HCT116 (cell line): ENCODE measurements at regions not wholly inside any gene's neighbourhood (a gene's known extent, or its start where the extent isn't known, plus 50 kb on each side); places are given as distances from the start of the nearest gene placed in this dataset.

ENCODE experiments used
- ATAC-seq: fragments of 200-7000 bp; cut with Tn5 transposase; 2 replicates; pipeline ENCODE4 v1.9.1; 2020; ENCODE audit warnings: mild to moderate bottlenecking, moderate library complexity
- BruUV-seq: library from RNA; stranded (reverse); fragments of 400-500 nt; replicated peaks from 2 replicates; lab custom pipeline; 2021; lab: Mats Ljungman, UMichigan
- CTCF ChIA-PET: fragments of 300-600 bp; sonication (Branson Sonifier 250); formaldehyde crosslinking; loops from one replicate; lab custom pipeline; 2021; ENCODE audit warnings: antibody characterized with exemption; lab: Charles Lee
- POLR2A ChIA-PET: fragments of 300-600, 350-600 bp; sonication (Branson Sonifier 250); formaldehyde crosslinking; loops from one replicate; lab custom pipeline; 2021; ENCODE audit warnings: antibody characterized with exemption; lab: Charles Lee
- RAD21 ChIA-PET, 2 experiments: fragments of 300-600 bp; sonication (Branson Sonifier 250); formaldehyde crosslinking; loops; one replicate each; lab custom pipeline; 2023; ENCODE audit warnings: low total read pairs in 2 of 2; ENCODE audit not compliant: uncharacterized antibody in 2 of 2, unreplicated experiment in 2 of 2, low non-redundant PET in 1 of 2; lab: Charles Lee
- DNase-seq: peaks from one replicate; pipeline ENCODE4 v3.0.0-alpha.2; 2010; ENCODE audit warnings: low read depth, low spot score
- H2AFZ ChIP-seq: fragments of 200-600 bp; shearing (Covaris generic), sonication (generic); 2 replicates; pipeline ENCODE4 v1.6.1; 2017; ENCODE audit warnings: low read depth, mixed run types, mixed read lengths, antibody characterized with exemption, low read length; ENCODE audit not compliant: poor library complexity, severe bottlenecking
- H3K27ac ChIP-seq: 2 replicates; pipeline ENCODE4 v1.5.1; 2012; ENCODE audit warnings: low read depth, low read length
- H3K27me3 ChIP-seq: fragments of 200-600 bp; sonication (generic); 2 replicates; pipeline ENCODE4 v1.6.1; 2016; ENCODE audit warnings: mixed run types, low read length, mixed read lengths; ENCODE audit not compliant: insufficient read depth
- H3K36me3 ChIP-seq, 2 experiments: fragments of 200-500 bp in 1 of 2; fragments of 200-600 bp in 1 of 2; sonication (Bioruptor generic) in 1 of 2; sonication (generic) in 1 of 2; 2 replicates each; pipeline versions ENCODE4 v1.5.1 to v1.6.1; 2014 to 2016; ENCODE audit warnings: low read length in 2 of 2, inconsistent platforms in 1 of 2, mixed read lengths in 1 of 2, mixed run types in 1 of 2; ENCODE audit not compliant: insufficient read depth in 2 of 2, control insufficient read depth in 1 of 2
- H3K4me1 ChIP-seq, 2 experiments: fragments of 200-600 bp in 1 of 2; sonication (generic) in 1 of 2; 2 replicates each; pipeline versions ENCODE4 v1.5.1 to v1.6.1; 2012 to 2017; ENCODE audit warnings: low read length in 2 of 2, inconsistent platforms in 1 of 2, mild to moderate bottlenecking in 1 of 2, mixed read lengths in 1 of 2, mixed run types in 1 of 2, moderate library complexity in 1 of 2; ENCODE audit not compliant: insufficient read depth in 2 of 2, control insufficient read depth in 1 of 2
- H3K4me2 ChIP-seq: fragments of 200-600 bp; sonication (generic); 2 replicates; pipeline ENCODE4 v1.6.1; 2017; ENCODE audit warnings: mixed run types, low read length, mixed read lengths
- H3K4me3 ChIP-seq, 2 experiments: fragments of 200-600 bp in 1 of 2; sonication (generic) in 1 of 2; replicated peaks in 1 of 2; 2 replicates each; pipeline ENCODE4 v1.5.1; 2011 to 2016; ENCODE audit warnings: low read length in 2 of 2, control low read depth in 1 of 2, low read depth in 1 of 2, mild to moderate bottlenecking in 1 of 2, mixed read lengths in 1 of 2, mixed run types in 1 of 2
- H3K79me2 ChIP-seq: fragments of 200-600 bp; sonication (generic); 2 replicates; pipeline ENCODE4 v1.6.1; 2017; ENCODE audit warnings: mild to moderate bottlenecking, mixed run types, low read length, moderate library complexity, mixed read lengths; ENCODE audit not compliant: insufficient read depth
- H3K9ac ChIP-seq: fragments of 200-600 bp; sonication (generic); 2 replicates; pipeline ENCODE4 v1.6.1; 2016; ENCODE audit warnings: low read length, mixed read lengths
- H3K9me2 ChIP-seq: fragments of 200-600 bp; sonication (generic), shearing (Covaris generic); 2 replicates; pipeline ENCODE4 v1.6.1; 2017; ENCODE audit warnings: mixed run types, mild to moderate bottlenecking, moderate library complexity; ENCODE audit not compliant: insufficient read depth
- H3K9me3 ChIP-seq, 2 experiments: fragments of 200-500 bp in 1 of 2; fragments of 200-600 bp in 1 of 2; sonication (Bioruptor generic) in 1 of 2; sonication (generic) in 1 of 2; 2 replicates each; pipeline ENCODE4 v1.6.1; 2014 to 2017; ENCODE audit warnings: low read length in 2 of 2, mixed read lengths in 2 of 2, inconsistent platforms in 1 of 2, low read depth in 1 of 2, mild to moderate bottlenecking in 1 of 2, mixed run types in 1 of 2, moderate library complexity in 1 of 2; ENCODE audit not compliant: control insufficient read depth in 1 of 2, insufficient read depth in 1 of 2
- H4K20me1 ChIP-seq: fragments of 200-600 bp; sonication (generic), shearing (Covaris generic); 2 replicates; pipeline ENCODE4 v1.6.1; 2017; ENCODE audit warnings: mixed run types, mild to moderate bottlenecking, moderate library complexity; ENCODE audit not compliant: insufficient read depth
- CBX3 ChIP-seq: IDR thresholded peaks from 2 replicates; pipeline ENCODE4 v1.6.1; 2012; ENCODE audit warnings: low read depth
- CEBPB ChIP-seq: IDR thresholded peaks from 2 replicates; pipeline ENCODE4 v1.6.1; 2012; ENCODE audit warnings: low read depth
- CTCF ChIP-seq, 3 experiments: fragments of 200-600 bp in 1 of 3; sonication (generic) in 1 of 3; IDR thresholded peaks in 2 of 3; conservative IDR thresholded peaks in 1 of 3; 2 replicates each; pipeline ENCODE4 v1.5.1; 2012 to 2017; ENCODE audit warnings: low read depth in 2 of 3, low read length in 2 of 3, antibody characterized with exemption in 1 of 3, borderline replicate concordance in 1 of 3, control low read depth in 1 of 3, mild to moderate bottlenecking in 1 of 3, mixed read lengths in 1 of 3, mixed run types in 1 of 3, moderate library complexity in 1 of 3; ENCODE audit not compliant: insufficient read depth in 1 of 3
- EGR1 ChIP-seq: IDR thresholded peaks from 2 replicates; pipeline ENCODE4 v1.6.1; 2012; ENCODE audit warnings: low read depth
- FOSL1 ChIP-seq: IDR thresholded peaks from 2 replicates; pipeline ENCODE4 v1.6.1; 2012; ENCODE audit warnings: low read depth
- JUND ChIP-seq: IDR thresholded peaks from 2 replicates; pipeline ENCODE4 v1.6.1; 2012
- POLR2AphosphoS5 ChIP-seq: IDR thresholded peaks from 2 replicates; pipeline ENCODE4 v1.6.1; 2011; ENCODE audit warnings: mild to moderate bottlenecking, low read depth, low read length, moderate library complexity
- RAD21 ChIP-seq: IDR thresholded peaks from 2 replicates; pipeline ENCODE4 v1.6.1; 2012; ENCODE audit warnings: low read depth, mild to moderate bottlenecking
- REST ChIP-seq: IDR thresholded peaks from 2 replicates; pipeline ENCODE4 v1.6.1; 2012; ENCODE audit warnings: low read depth
- SIN3A ChIP-seq: IDR thresholded peaks from 2 replicates; pipeline ENCODE4 v1.6.1; 2012; ENCODE audit warnings: low read depth
- SRF ChIP-seq: IDR thresholded peaks from 2 replicates; pipeline ENCODE4 v1.6.1; 2012; ENCODE audit warnings: low read depth
- TCF7L2 ChIP-seq: IDR thresholded peaks from 2 replicates; pipeline ENCODE4 v1.7.0; 2011; ENCODE audit warnings: borderline replicate concordance, inconsistent platforms; ENCODE audit not compliant: insufficient read depth, insufficient read length; ENCODE audit errors: extremely low read depth
- ZBTB33 ChIP-seq: IDR thresholded peaks from 2 replicates; pipeline ENCODE4 v1.6.1; 2011; ENCODE audit warnings: mild to moderate bottlenecking, low read length, moderate library complexity; ENCODE audit not compliant: insufficient replicate concordance; ENCODE audit errors: extremely low read depth
- ZNF274 ChIP-seq: fragments of 200-500 bp; sonication (Bioruptor generic); IDR thresholded peaks from 2 replicates; pipeline ENCODE4 v1.6.1; 2014; ENCODE audit warnings: mild to moderate bottlenecking, low read depth, low read length, inconsistent platforms
- intact Hi-C: fragments of 100-400 bp; cut with micrococcal nuclease; formaldehyde crosslinking; loops from 2 replicates; pipeline ENCODE4 v1.10.0; 2022

DNA sequence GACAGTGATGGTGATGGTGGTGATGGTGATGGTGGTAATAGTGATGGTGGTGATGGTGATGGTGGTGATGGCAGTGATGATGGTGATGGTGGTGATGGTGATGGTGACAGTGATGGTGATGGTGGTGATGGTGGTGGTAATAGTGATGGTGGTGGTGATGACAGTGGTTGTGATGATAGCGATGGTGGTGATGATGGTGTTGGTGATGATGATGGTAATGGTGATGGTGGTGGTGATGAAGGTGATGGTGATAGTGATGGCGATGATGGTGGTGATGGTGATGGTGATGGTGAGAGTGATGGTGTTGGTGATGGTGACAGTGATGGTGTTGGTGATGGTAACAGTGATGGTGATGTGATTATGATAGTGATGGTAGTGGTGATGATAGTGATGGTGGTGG lies 94.3 kb downstream of the ASB1 start:
- Histone ChIP-seq H3K4me3 (no peak overlapping the region), H3K27ac (no peak overlapping the region), H3K9ac (no peak overlapping the region), H3K36me3 (no peaks in the 10 kb centered on the region), H3K9me3 (peaks cover 4 to 15% of the 10 kb centered on the region in 2 experiments; a peak in 1 of 4 replicates), H3K4me1 (no peaks in the 10 kb centered on the region), H3K9me2 (no peaks in the 10 kb centered on the region), H3K4me2 (no peak overlapping the region), H3K79me2 (no peaks in the 10 kb centered on the region), H4K20me1 (no peaks in the 10 kb centered on the region), H3K27me3 (no peaks in the 10 kb centered on the region), H2AFZ (no peak overlapping the region)
- TF ChIP-seq ZNF274, result no peak
- ChIA-PET POLR2A (no interaction called here), CTCF (no interaction called here), RAD21 (no interaction called here)
- intact Hi-C loops, result no loop called here
- no peak for ATAC-seq
- no TSS peak for BruUV-seq
- DNase-seq, result no peak

GRCh38 chr2:238521870-238522269 lies 95.1 kb downstream of the ASB1 start:
- RAD21 ChIA-PET, result no interaction called here
- BruUV-seq, result no TSS peak
- intact Hi-C loops, result no loop called here
- Histone ChIP-seq H3K4me1 (no peaks in the 10 kb centered on the region), H3K9me3 (peaks cover 0 to 15% of the 10 kb centered on the region in 2 experiments; a peak in 1 of 4 replicates), H3K4me3 (no peak overlapping the region), H2AFZ (no peak overlapping the region), H3K36me3 (no peaks in the 10 kb centered on the region), H3K79me2 (no peaks in the 10 kb centered on the region)
- ATAC-seq, result no peak
- POLR2A ChIA-PET, result no interaction called here
- no peak for TF ChIP-seq EGR1
- no peak for TF ChIP-seq POLR2AphosphoS5
- TF ChIP-seq CEBPB, result no peak
- TF ChIP-seq FOSL1, result no peak
- TF ChIP-seq JUND, result no peak
- no peak for TF ChIP-seq CTCF (IDR thresholded peaks at IDR 0.05 in 2 of 3, conservative IDR thresholded peaks at IDR 0.05 in 1 of 3; ENCODE audit: borderline replicate concordance in 1 of 3, insufficient read depth in 1 of 3, low read depth in 2 of 3, low read length in 2 of 3)
- TF ChIP-seq ZBTB33, result no peak
- no peak for TF ChIP-seq RAD21
- TF ChIP-seq REST, result no peak
- TF ChIP-seq TCF7L2, result no peak
- no peak for TF ChIP-seq SIN3A
- TF ChIP-seq ZNF274, result no peak
- TF ChIP-seq SRF, result no peak
- no peak for TF ChIP-seq CBX3
- TF ChIP-seq, all 23 proteins: peak for 0
- no peak overlapping the region for H3K4me2 ChIP-seq
- H3K27me3 ChIP-seq, result no peaks in the 10 kb centered on the region
- H4K20me1 ChIP-seq, result no peaks in the 10 kb centered on the region
- no peak overlapping the region for H3K9ac ChIP-seq
- no peaks in the 10 kb centered on the region for H3K9me2 ChIP-seq
- no peak overlapping the region for H3K27ac ChIP-seq
- DNase-seq, result no peak
- CTCF ChIA-PET, result no interaction called here
